ENCODE measurements at regions not wholly inside any gene's neighbourhood (a gene's known extent, or its start where the extent isn't known, plus 50 kb on each side); places are given as distances from the start of the nearest gene placed in this dataset.

DNA sequence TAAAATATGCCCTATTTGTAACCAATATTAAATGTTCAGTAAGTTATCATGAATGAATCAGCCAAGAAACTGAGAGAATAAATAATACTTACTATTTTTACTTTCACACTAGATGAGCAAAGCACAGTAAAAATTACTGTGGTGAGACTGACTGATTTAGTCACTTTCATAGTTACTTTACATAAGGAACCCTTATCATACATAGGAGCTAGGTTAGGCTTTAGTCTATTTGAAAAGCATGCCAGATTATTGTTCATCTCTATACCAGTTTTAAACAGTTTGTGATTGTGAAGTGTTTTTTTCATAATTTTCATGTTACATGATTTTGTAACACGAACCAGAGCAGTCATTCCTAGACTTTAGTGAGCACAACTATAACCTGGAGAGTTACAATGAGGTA, 80.7 kb upstream of the MAGI2 start:
- TF ChIP-seq, protein P1, sequence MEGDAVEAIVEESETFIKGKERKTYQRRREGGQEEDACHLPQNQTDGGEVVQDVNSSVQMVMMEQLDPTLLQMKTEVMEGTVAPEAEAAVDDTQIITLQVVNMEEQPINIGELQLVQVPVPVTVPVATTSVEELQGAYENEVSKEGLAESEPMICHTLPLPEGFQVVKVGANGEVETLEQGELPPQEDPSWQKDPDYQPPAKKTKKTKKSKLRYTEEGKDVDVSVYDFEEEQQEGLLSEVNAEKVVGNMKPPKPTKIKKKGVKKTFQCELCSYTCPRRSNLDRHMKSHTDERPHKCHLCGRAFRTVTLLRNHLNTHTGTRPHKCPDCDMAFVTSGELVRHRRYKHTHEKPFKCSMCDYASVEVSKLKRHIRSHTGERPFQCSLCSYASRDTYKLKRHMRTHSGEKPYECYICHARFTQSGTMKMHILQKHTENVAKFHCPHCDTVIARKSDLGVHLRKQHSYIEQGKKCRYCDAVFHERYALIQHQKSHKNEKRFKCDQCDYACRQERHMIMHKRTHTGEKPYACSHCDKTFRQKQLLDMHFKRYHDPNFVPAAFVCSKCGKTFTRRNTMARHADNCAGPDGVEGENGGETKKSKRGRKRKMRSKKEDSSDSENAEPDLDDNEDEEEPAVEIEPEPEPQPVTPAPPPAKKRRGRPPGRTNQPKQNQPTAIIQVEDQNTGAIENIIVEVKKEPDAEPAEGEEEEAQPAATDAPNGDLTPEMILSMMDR (IDR thresholded peaks at IDR 0.05; ENCODE audit: borderline replicate concordance, extremely low read depth, insufficient read depth) = no peak
- no peak for FAIRE-seq
- no peak for DNase-seq
- intact Hi-C loops (cut with DNase I) = no loop called here
- Histone ChIP-seq H3K27me3 (ENCODE audit: control insufficient read depth, insufficient read depth, low read length) (no peaks in the 10 kb centered on the region), H3K27ac (ENCODE audit: low read depth in 2 of 2, low read length in 2 of 2) (no peak overlapping the region), H3K9me3 (ENCODE audit: control insufficient read depth in 2 of 3, insufficient read depth in 1 of 3, low read length in 3 of 3) (no peaks in the 10 kb centered on the region), H3K4me3 (ENCODE audit: low read length in 3 of 3) (no peak overlapping the region), H3K9ac (ENCODE audit: low read length in 3 of 3) (no peak overlapping the region), H3K36me3 (ENCODE audit: control insufficient read depth in 2 of 3, insufficient read depth in 3 of 3, low read length in 3 of 3) (no peaks in the 10 kb centered on the region), H3K4me1 (ENCODE audit: control insufficient read depth in 2 of 3, insufficient read depth in 2 of 3, low read depth in 1 of 3, low read length in 3 of 3) (no peaks in the 10 kb centered on the region)

DNA sequence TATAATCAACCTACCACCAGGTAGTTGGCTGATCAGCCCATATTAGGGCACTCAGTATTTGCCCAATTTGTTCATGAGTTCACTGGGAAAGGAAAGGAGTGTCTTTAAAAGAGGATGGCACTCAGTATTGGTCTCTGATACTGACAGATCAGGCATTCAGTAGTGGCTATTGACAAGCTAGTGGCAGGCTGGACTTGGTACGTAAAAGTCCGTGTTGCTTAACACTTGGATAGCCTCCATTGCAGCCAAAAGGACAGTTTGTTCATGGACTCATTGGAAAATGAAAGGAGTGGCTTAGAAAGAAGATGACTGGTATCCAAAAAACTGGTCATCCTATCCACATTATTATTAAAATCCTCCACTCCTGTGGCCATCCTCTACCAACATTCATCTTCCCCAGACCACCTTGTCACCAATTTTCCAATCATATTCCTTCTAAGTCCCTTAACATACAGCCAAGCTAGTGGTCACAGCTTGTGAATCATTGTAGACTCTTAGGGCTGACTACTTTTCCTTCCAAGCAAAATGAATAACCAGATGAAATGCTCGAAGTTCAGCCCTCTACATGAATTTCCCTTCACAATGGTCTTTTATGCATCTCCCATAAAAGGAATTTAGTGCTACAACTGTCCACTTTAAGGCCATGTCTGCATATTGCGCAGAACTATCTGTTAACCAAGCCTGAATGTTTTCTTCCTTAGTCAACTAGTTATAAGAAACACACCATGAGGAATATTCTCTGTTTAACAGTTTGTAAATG, 78.6 kb upstream of the MAGI2 start:
- Histone ChIP-seq H3K27ac (ENCODE audit: low read depth in 2 of 2, low read length in 2 of 2) (no peak overlapping the region), H3K27me3 (ENCODE audit: control insufficient read depth, insufficient read depth, low read length) (no peaks in the 10 kb centered on the region), H3K36me3 (ENCODE audit: control insufficient read depth in 2 of 3, insufficient read depth in 3 of 3, low read length in 3 of 3) (no peaks in the 10 kb centered on the region), H3K9ac (ENCODE audit: low read length in 3 of 3) (no peak overlapping the region), H3K4me3 (ENCODE audit: low read length in 3 of 3) (no peak overlapping the region), H3K9me3 (ENCODE audit: control insufficient read depth in 2 of 3, insufficient read depth in 1 of 3, low read length in 3 of 3) (no peaks in the 10 kb centered on the region), H3K4me1 (ENCODE audit: control insufficient read depth in 2 of 3, insufficient read depth in 2 of 3, low read depth in 1 of 3, low read length in 3 of 3) (no peaks in the 10 kb centered on the region)
- TF ChIP-seq, protein P1 (IDR thresholded peaks at IDR 0.05; ENCODE audit: borderline replicate concordance, extremely low read depth, insufficient read depth) = no peak
- FAIRE-seq (no peak), DNase-seq (no peak)
- intact Hi-C loops (cut with DNase I) = no loop called here

DNA sequence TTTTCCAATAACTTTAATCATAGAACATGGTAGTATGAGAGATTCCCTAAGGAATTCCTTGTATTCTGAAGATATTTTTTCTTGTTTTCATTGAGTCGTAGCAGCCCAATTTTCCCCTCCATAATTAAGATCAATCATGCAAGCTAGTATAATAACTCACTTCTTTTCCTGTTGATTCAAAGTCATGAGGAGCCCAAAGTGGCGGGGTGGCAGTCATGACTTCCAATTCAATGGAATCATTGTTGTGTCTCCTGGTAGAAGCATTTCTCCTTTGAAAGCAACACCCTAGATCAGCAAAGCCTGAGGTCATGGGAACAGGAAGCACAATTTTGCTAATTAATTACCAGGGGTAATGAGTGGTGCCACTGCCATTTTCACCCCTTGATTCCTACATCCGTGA, 77.6 kb upstream of the MAGI2 start:
- no peak overlapping the region for H3K27ac ChIP-seq (ENCODE audit: low read depth in 2 of 2, low read length in 2 of 2)
- intact Hi-C loops (cut with DNase I) = no loop called here
- DNase-seq (no peak), FAIRE-seq (no peak)
- H3K27me3 ChIP-seq (ENCODE audit: control insufficient read depth, insufficient read depth, low read length) = no peaks in the 10 kb centered on the region
- no peaks in the 10 kb centered on the region for H3K4me1 ChIP-seq (ENCODE audit: control insufficient read depth in 2 of 3, insufficient read depth in 2 of 3, low read depth in 1 of 3, low read length in 3 of 3)
- TF ChIP-seq, protein P1 (IDR thresholded peaks at IDR 0.05; ENCODE audit: borderline replicate concordance, extremely low read depth, insufficient read depth) = no peak
- no peak overlapping the region for H3K9ac ChIP-seq (ENCODE audit: low read length in 3 of 3)
- H3K9me3 ChIP-seq (ENCODE audit: control insufficient read depth in 2 of 3, insufficient read depth in 1 of 3, low read length in 3 of 3) = no peaks in the 10 kb centered on the region
- no peak overlapping the region for H3K4me3 ChIP-seq (ENCODE audit: low read length in 3 of 3)
- H3K36me3 ChIP-seq (ENCODE audit: control insufficient read depth in 2 of 3, insufficient read depth in 3 of 3, low read length in 3 of 3) = no peaks in the 10 kb centered on the region

DNA sequence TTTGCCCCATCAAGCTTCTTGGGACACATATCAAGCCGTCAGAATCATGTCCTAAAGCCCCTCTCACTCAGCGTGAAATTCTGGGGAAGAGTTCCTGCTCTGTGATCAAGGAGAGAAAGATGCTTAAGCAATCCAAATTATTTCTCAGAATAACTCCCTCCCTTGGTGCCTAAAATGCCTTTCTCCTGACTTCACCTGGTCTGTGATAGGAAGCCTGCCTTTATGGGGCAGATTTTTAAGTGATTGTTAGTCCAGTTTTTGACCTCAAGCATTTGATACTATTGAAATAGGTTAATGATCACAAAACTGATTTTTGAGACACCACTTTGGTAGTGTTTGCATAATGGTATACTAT, 76.4 kb upstream of the MAGI2 start:
- no peaks in the 10 kb centered on the region for H3K27me3 ChIP-seq (ENCODE audit: control insufficient read depth, insufficient read depth, low read length)
- H3K9me3 ChIP-seq (ENCODE audit: control insufficient read depth in 2 of 3, insufficient read depth in 1 of 3, low read length in 3 of 3) = no peaks in the 10 kb centered on the region
- intact Hi-C loops (cut with DNase I) = no loop called here
- H3K36me3 ChIP-seq (ENCODE audit: control insufficient read depth in 2 of 3, insufficient read depth in 3 of 3, low read length in 3 of 3) = no peaks in the 10 kb centered on the region
- DNase-seq = no peak
- no peak overlapping the region for H3K9ac ChIP-seq (ENCODE audit: low read length in 3 of 3)
- TF ChIP-seq, protein P1 (IDR thresholded peaks at IDR 0.05; ENCODE audit: borderline replicate concordance, extremely low read depth, insufficient read depth) = no peak
- FAIRE-seq = no peak
- H3K4me1 ChIP-seq (ENCODE audit: control insufficient read depth in 2 of 3, insufficient read depth in 2 of 3, low read depth in 1 of 3, low read length in 3 of 3) = no peaks in the 10 kb centered on the region
- no peak overlapping the region for H3K4me3 ChIP-seq (ENCODE audit: low read length in 3 of 3)
- H3K27ac ChIP-seq (ENCODE audit: low read depth in 2 of 2, low read length in 2 of 2) = no peak overlapping the region
